GM12878 (cell line): ENCODE measurements at regions not wholly inside any gene's neighbourhood (a gene's known extent, or its start where the extent isn't known, plus 50 kb on each side); places are given as distances from the start of the nearest gene placed in this dataset.

ENCODE experiments used
- ATAC-seq: fragments of 200-7000 bp; cut with Tn5 transposase; 3 replicates; pipeline ENCODE4 v1.9.1; 2020; ENCODE audit warnings: mild to moderate bottlenecking, moderate library complexity
- BruUV-seq: library from RNA; stranded (reverse); fragments of 400-500 nt; replicated peaks from 2 replicates; lab custom pipeline; 2021; lab: Mats Ljungman, UMichigan
- CTCF ChIA-PET: fragments of 300-600 bp; sonication (Branson Sonifier 250); formaldehyde crosslinking; extraction: SDS; loops from one replicate; lab custom pipeline; 2021; ENCODE audit warnings: inconsistent platforms; lab: Yijun Ruan, JAX
- POLR2A ChIA-PET: fragments of 350-600 bp; formaldehyde crosslinking; extraction: SDS; loops from one replicate; lab custom pipeline; 2021; ENCODE audit warnings: inconsistent platforms; lab: Charles Lee
- RAD21 ChIA-PET: fragments of 300-600 bp; sonication (Branson Sonifier 250); formaldehyde crosslinking; loops from one replicate; lab custom pipeline; 2023; ENCODE audit warnings: antibody characterized with exemption; ENCODE audit not compliant: unreplicated experiment; lab: Charles Lee
- SMC1A ChIA-PET: fragments of 300-600 bp; sonication (Branson Sonifier 250); formaldehyde crosslinking; loops from one replicate; lab custom pipeline; 2023; ENCODE audit not compliant: unreplicated experiment, uncharacterized antibody; lab: Charles Lee
- DNase-seq: peaks from one replicate; pipeline ENCODE4 v3.0.0-alpha.2; 2011; ENCODE audit warnings: low read depth, low spot score
- FAIRE-seq: peaks from 3 replicates; lab custom pipeline; 2011; peaks lifted over from hg19 to GRCh38; lab: Jason Lieb, UNC
- H2AFZ ChIP-seq: 2 replicates; pipeline ENCODE4 v1.6.0; 2011; ENCODE audit warnings: low read depth, low read length, control low read depth; ENCODE audit not compliant: control insufficient read depth
- H3K27ac ChIP-seq: 2 replicates; pipeline ENCODE4 v1.5.1; 2011; ENCODE audit warnings: control low read depth; ENCODE audit not compliant: control insufficient read depth, insufficient read depth
- H3K27me3 ChIP-seq, 2 experiments: replicated peaks in 1 of 2; 2 replicates each; pipeline versions ENCODE4 v1.6.0 to v1.6.1; 2011; ENCODE audit warnings: low read length in 1 of 2; ENCODE audit not compliant: control insufficient read depth in 2 of 2, insufficient read depth in 2 of 2
- H3K36me3 ChIP-seq, 2 experiments: 2 replicates each; pipeline ENCODE4 v1.5.1; 2011; ENCODE audit warnings: low read length in 1 of 2; ENCODE audit not compliant: control insufficient read depth in 2 of 2, insufficient read depth in 2 of 2
- H3K4me1 ChIP-seq: 2 replicates; pipeline ENCODE4 v1.6.1; 2011; ENCODE audit warnings: mild to moderate bottlenecking, low read length, moderate library complexity, mixed read lengths; ENCODE audit not compliant: control insufficient read depth, insufficient read depth
- H3K4me2 ChIP-seq: 2 replicates; pipeline ENCODE4 v1.6.0; 2011; ENCODE audit warnings: control low read depth; ENCODE audit not compliant: control insufficient read depth, insufficient read depth
- H3K4me3 ChIP-seq: fragments of 200-600 bp; sonication (generic); 2 replicates; pipeline ENCODE4 v1.5.1; 2016
- H3K79me2 ChIP-seq: 2 replicates; pipeline ENCODE4 v1.6.0; 2011; ENCODE audit warnings: low read length; ENCODE audit not compliant: control insufficient read depth, insufficient read depth
- H3K9ac ChIP-seq: 2 replicates; pipeline ENCODE4 v1.8.0; 2011; ENCODE audit warnings: low read length, control low read depth, mixed read lengths; ENCODE audit not compliant: control insufficient read depth, insufficient read depth
- H3K9me3 ChIP-seq: replicated peaks from 3 replicates; pipeline ENCODE4 v1.5.1; 2011; ENCODE audit warnings: mild to moderate bottlenecking, low read length; ENCODE audit not compliant: control insufficient read depth, insufficient read depth
- H4K20me1 ChIP-seq: 2 replicates; pipeline ENCODE4 v1.6.0; 2011; ENCODE audit not compliant: control insufficient read depth, insufficient read depth
- ELK1 ChIP-seq: IDR thresholded peaks from 2 replicates; pipeline ENCODE4 v1.6.1; 2012; ENCODE audit warnings: low read depth, low read length, improper control_type of control experiment
- FOS ChIP-seq: IDR thresholded peaks from 3 replicates; pipeline ENCODE4 v1.6.1; 2011; ENCODE audit warnings: borderline replicate concordance; ENCODE audit not compliant: insufficient read length; ENCODE audit errors: extremely low read depth
- MTA2 ChIP-seq: fragments of 450-650 bp; IDR thresholded peaks from 2 replicates; pipeline ENCODE4 v1.6.1; 2016; ENCODE audit warnings: low read depth, mild to moderate bottlenecking, moderate library complexity
- MTA3 ChIP-seq: IDR thresholded peaks from 2 replicates; pipeline ENCODE4 v1.6.1; 2012; ENCODE audit warnings: low read length, inconsistent platforms, borderline replicate concordance
- MYC ChIP-seq: IDR thresholded peaks from 2 replicates; pipeline ENCODE4 v1.6.1; 2011; ENCODE audit warnings: mild to moderate bottlenecking, low read length, moderate library complexity, inconsistent platforms; ENCODE audit not compliant: insufficient read depth, insufficient replicate concordance, insufficient read length, severe bottlenecking
- NFIC ChIP-seq: IDR thresholded peaks from 2 replicates; pipeline ENCODE4 v1.6.1; 2012; ENCODE audit warnings: low read depth, mild to moderate bottlenecking, inconsistent platforms, low read length, moderate library complexity
- NR2F1 ChIP-seq: fragments of 450-650 bp; conservative IDR thresholded peaks from 2 replicates; pipeline ENCODE4 v1.6.1; 2017; ENCODE audit warnings: mild to moderate bottlenecking
- PAX5 ChIP-seq: IDR thresholded peaks from 2 replicates; pipeline ENCODE4 v1.6.1; 2011; ENCODE audit warnings: low read depth, low read length, borderline replicate concordance
- PBX3 ChIP-seq: IDR thresholded peaks from 2 replicates; pipeline ENCODE4 v1.6.1; 2011; ENCODE audit warnings: mild to moderate bottlenecking, low read depth, low read length, moderate library complexity; ENCODE audit not compliant: insufficient replicate concordance
- TCF7 ChIP-seq: IDR thresholded peaks from 2 replicates; pipeline ENCODE4 v1.6.1; 2014; ENCODE audit warnings: antibody characterized with exemption, borderline replicate concordance
- ZBED1 ChIP-seq: IDR thresholded peaks from 2 replicates; pipeline ENCODE4 v1.6.1; 2016; ENCODE audit warnings: borderline replicate concordance
- WGBS: methylation state at CpG from one replicate; pipeline ENCODE4 v1.1.6; 2016; ENCODE audit warnings: low lambda C conversion rate; ENCODE audit not compliant: insufficient replicate concordance, insufficient coverage; ENCODE audit errors: missing lambda C conversion rate; 5-methylcytosine and 5-hydroxymethylcytosine counted together
- in situ Hi-C: fragments of 300-500 bp; cut with MboI; formaldehyde crosslinking; loops from 9 replicates; pipeline ENCODE4 v1.14.3; 2018; ENCODE audit warnings: mixed read lengths
- intact Hi-C: fragments of 100-400 bp; cut with micrococcal nuclease; formaldehyde crosslinking; loops from one replicate; pipeline ENCODE4 v1.14.2; 2022; ENCODE audit not compliant: unreplicated experiment

DNA sequence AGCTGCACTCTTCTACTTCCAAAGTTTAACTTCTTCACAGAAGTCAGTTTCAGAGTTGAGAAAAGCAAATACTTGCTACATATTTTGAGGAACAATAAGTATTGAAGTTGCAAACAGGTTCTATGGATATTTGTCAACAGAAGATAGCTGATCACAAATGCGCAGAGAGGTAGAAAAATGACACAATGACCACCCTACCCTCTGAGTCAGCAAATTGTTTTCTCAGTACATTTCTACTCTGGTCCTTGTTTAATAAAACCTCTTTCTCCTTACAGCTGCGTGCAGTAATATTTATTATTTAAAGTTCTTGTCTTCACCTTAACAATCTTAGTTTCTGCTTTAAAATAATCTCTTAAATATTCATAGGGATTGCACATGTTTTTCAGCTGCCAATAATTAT, 855.1 kb upstream of the CTNND2 start:
- TF ChIP-seq TCF7 (no peak), PBX3 (no peak), NR2F1 (no peak), FOS (no peak), NFIC (no peak), ELK1 (no peak), PAX5 (no peak), MYC (no peak), MTA2 (no peak), MTA3 (no peak), ZBED1 (no peak)
- no peak for FAIRE-seq
- H3K4me2 ChIP-seq = no peak overlapping the region

More for the DNA sequence above, 855.1 kb upstream of the CTNND2 start:
- Histone ChIP-seq H3K4me1 (no peaks in the 10 kb centered on the region), H4K20me1 (no peaks in the 10 kb centered on the region), H3K9me3 (no peaks in the 10 kb centered on the region), H3K36me3 (no peaks in the 10 kb centered on the region), H3K9ac (no peak overlapping the region), H2AFZ (no peak overlapping the region), H3K27me3 (no peaks in the 10 kb centered on the region), H3K4me3 (no peak overlapping the region), H3K27ac (no peak overlapping the region), H3K79me2 (no peaks in the 10 kb centered on the region)
- ChIA-PET POLR2A (no interaction called here), SMC1A (no interaction called here), RAD21 (no interaction called here), CTCF (no interaction called here)
- no peak for DNase-seq
- 75% methylated on average over 2 of the region's 2 CpGs for WGBS
- intact Hi-C loops (no loop called here), in situ Hi-C loops (no loop called here)
- no peak for ATAC-seq
- no TSS peak for BruUV-seq
